Kidney (tissue), 13 donors: ENCODE measurements at regions not wholly inside any gene's neighbourhood (a gene's known extent, or its start where the extent isn't known, plus 50 kb on each side); places are given as distances from the start of the nearest gene placed in this dataset.

ENCODE experiments used
- DNase-seq, 5 donors: peaks; one replicate each; pipeline ENCODE4 v3.0.0-alpha.2; 2013 to 2020
- FAIRE-seq: peaks from 2 replicates; lab custom pipeline; 2012; peaks lifted over from hg19 to GRCh38; lab: Jason Lieb, UNC
- H3K27ac ChIP-seq, 2 donors: one replicate each; pipeline ENCODE4 v1.7.0; 2013; ENCODE audit warnings: low read depth in 2 of 2, low read length in 2 of 2, inconsistent platforms in 1 of 2
- H3K27me3 ChIP-seq: one replicate; pipeline ENCODE4 v1.7.1; 2013; ENCODE audit warnings: low read length, inconsistent platforms; ENCODE audit not compliant: control insufficient read depth, insufficient read depth
- H3K36me3 ChIP-seq, 3 donors: one replicate each; pipeline versions ENCODE4 v1.7.0 to v1.7.1; 2013; ENCODE audit warnings: low read length in 3 of 3, control low read depth in 1 of 3, inconsistent platforms in 1 of 3; ENCODE audit not compliant: insufficient read depth in 3 of 3, control insufficient read depth in 2 of 3
- H3K4me1 ChIP-seq, 3 donors: one replicate each; pipeline versions ENCODE4 v1.7.0 to v1.7.1; 2013; ENCODE audit warnings: low read length in 3 of 3, inconsistent platforms in 1 of 3, low read depth in 1 of 3; ENCODE audit not compliant: control insufficient read depth in 2 of 3, insufficient read depth in 2 of 3
- H3K4me3 ChIP-seq, 3 donors: one replicate each; pipeline versions ENCODE4 v1.7.0 to v1.8.1; 2013; ENCODE audit warnings: low read length in 3 of 3, control low read depth in 1 of 3, inconsistent platforms in 1 of 3
- H3K9ac ChIP-seq, 3 donors: one replicate each; pipeline versions ENCODE4 v1.7.0 to v1.7.1; 2013; ENCODE audit warnings: low read length in 3 of 3, control low read depth in 1 of 3, inconsistent platforms in 1 of 3
- H3K9me3 ChIP-seq, 3 donors: one replicate each; pipeline versions ENCODE4 v1.7.0 to v1.7.1; 2013; ENCODE audit warnings: low read length in 3 of 3, control low read depth in 1 of 3, inconsistent platforms in 1 of 3; ENCODE audit not compliant: control insufficient read depth in 2 of 3, insufficient read depth in 1 of 3
- intact Hi-C: fragments of 100-400 bp; cut with DNase I; formaldehyde crosslinking; loops from one replicate; pipeline ENCODE4 v1.11.1; 2022
- TF ChIP-seq, protein P1 (sequence below): IDR thresholded peaks from 3 replicates; pipeline ENCODE4 v1.5.1; 2012; ENCODE audit warnings: mild to moderate bottlenecking, moderate library complexity, borderline replicate concordance; ENCODE audit not compliant: insufficient read depth; ENCODE audit errors: extremely low read depth
- donor health status: control.
- donor health status: control.
- donor health status: control.
- donor health status: control.
- donor health status: control.
- donor health status: DM: yes; HTN: yes; CAD: no.
- donor health status: Normal renal cell carcinoma (clear cell type).

DNA sequence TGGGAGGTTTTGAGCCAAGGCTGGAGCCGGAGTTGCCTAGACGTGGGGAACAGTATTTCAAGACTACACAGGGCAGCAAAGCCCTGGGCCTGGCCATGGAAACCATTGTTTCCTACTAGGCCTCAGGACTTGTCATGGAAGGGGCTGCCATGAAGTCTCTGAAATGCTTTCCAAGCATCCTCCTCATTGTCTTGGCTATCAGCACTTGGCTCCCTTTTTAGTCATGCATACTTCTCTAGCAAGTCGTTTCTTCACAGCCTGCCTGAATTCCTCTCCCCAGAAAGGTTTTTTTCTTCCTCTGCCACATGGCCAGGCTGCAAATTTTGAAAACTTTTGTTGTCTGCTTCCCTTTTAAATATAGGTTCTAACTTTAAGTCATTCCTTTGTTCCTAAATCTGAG is 406.6 kb upstream of the TMPRSS15 start:
- no peak overlapping the region for H3K4me3 ChIP-seq
- FAIRE-seq (no peak), DNase-seq (no peak)
- no peaks in the 10 kb centered on the region for H3K4me1 ChIP-seq
- H3K27ac ChIP-seq = no peak overlapping the region
- H3K9ac ChIP-seq = no peak overlapping the region
- H3K27me3 ChIP-seq = no peaks in the 10 kb centered on the region
- TF ChIP-seq, protein P1, sequence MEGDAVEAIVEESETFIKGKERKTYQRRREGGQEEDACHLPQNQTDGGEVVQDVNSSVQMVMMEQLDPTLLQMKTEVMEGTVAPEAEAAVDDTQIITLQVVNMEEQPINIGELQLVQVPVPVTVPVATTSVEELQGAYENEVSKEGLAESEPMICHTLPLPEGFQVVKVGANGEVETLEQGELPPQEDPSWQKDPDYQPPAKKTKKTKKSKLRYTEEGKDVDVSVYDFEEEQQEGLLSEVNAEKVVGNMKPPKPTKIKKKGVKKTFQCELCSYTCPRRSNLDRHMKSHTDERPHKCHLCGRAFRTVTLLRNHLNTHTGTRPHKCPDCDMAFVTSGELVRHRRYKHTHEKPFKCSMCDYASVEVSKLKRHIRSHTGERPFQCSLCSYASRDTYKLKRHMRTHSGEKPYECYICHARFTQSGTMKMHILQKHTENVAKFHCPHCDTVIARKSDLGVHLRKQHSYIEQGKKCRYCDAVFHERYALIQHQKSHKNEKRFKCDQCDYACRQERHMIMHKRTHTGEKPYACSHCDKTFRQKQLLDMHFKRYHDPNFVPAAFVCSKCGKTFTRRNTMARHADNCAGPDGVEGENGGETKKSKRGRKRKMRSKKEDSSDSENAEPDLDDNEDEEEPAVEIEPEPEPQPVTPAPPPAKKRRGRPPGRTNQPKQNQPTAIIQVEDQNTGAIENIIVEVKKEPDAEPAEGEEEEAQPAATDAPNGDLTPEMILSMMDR = no peak
- no peaks in the 10 kb centered on the region for H3K36me3 ChIP-seq
- intact Hi-C loops = no loop called here
- no peaks in the 10 kb centered on the region for H3K9me3 ChIP-seq

DNA sequence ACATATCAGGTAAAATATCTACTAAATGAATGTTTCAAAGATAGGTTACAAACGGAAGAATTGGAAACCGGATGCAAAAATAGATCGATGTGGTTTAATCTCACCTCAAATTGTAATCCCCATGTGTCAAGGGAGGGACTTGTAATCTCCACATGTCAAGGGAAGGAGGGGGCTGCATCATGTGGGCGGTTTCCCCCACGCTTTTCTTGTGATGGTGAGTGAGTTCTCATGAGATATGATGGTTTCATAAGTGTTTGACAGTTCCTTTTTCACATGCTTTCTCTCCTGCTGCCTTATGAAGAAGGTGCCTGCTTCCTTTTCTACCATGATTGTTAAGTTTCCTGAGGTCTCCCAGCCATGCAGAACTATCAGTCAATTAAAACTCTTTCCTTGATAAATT is 408.7 kb upstream of the TMPRSS15 start:
- DNase-seq = no peak
- Histone ChIP-seq H3K4me3 (no peak overlapping the region), H3K36me3 (no peaks in the 10 kb centered on the region), H3K4me1 (no peaks in the 10 kb centered on the region), H3K27ac (no peak overlapping the region), H3K27me3 (no peaks in the 10 kb centered on the region), H3K9ac (no peak overlapping the region), H3K9me3 (no peaks in the 10 kb centered on the region)
- FAIRE-seq = no peak
- intact Hi-C loops = no loop called here
- TF ChIP-seq, protein P1 = no peak

DNA sequence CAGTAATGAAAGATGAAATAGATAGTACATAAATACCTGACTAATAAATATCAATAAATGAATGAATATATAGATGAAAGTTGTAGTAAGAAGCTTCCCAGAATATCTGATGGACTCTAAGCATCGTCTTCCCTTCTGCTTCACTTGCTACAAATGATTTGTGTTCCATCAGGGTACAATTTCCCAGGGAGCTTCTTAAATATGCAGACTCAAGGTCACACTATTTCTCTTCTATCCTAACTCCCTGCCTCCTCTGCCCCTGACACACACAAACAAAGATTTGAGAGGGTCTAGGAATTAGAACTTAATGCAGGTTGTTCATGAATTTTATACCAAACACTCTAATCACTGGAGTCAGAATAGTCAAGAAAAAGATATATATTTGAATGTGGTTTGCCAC is 415.9 kb upstream of the TMPRSS15 start:
- Histone ChIP-seq H3K36me3 (no peaks in the 10 kb centered on the region), H3K9me3 (no peaks in the 10 kb centered on the region), H3K27me3 (no peaks in the 10 kb centered on the region), H3K4me3 (no peak overlapping the region), H3K4me1 (no peaks in the 10 kb centered on the region), H3K9ac (no peak overlapping the region), H3K27ac (no peak overlapping the region)
- intact Hi-C loops = no loop called here
- no peak for FAIRE-seq
- DNase-seq = peak in 1 of 5 donors; percentile 2
- TF ChIP-seq, protein P1 = no peak

DNA sequence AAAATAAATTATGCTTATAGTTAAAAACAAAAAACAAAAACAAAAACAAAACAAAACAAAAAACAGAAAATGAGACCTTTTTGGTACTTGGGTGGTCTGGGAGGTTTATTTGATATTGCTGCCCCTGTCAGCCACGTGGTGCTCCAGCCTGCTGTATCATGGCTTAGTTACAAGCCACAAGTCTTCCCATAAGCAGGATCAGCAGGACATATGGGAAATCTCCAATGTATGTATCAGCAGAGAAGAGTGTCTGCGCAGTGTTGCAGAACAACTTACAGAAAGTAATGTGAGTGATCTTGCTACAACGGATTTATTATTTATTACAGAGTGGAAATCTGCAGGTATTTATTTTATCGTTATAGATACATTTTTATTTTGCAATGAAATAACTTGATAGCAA is 423.0 kb upstream of the TMPRSS15 start:
- no peak for FAIRE-seq
- no peaks in the 10 kb centered on the region for H3K4me1 ChIP-seq
- H3K9ac ChIP-seq = no peak overlapping the region
- TF ChIP-seq, protein P1 = no peak
- H3K36me3 ChIP-seq = no peaks in the 10 kb centered on the region
- no peak overlapping the region for H3K4me3 ChIP-seq
- DNase-seq = peak in 1 of 5 donors; percentile 5
- H3K27ac ChIP-seq = no peak overlapping the region
- intact Hi-C loops = no loop called here
- no peaks in the 10 kb centered on the region for H3K9me3 ChIP-seq
- H3K27me3 ChIP-seq = no peaks in the 10 kb centered on the region
